NCI-H748 (cell line): ENCODE measurements at regions not wholly inside any gene's neighbourhood (a gene's known extent, or its start where the extent isn't known, plus 50 kb on each side); places are given as distances from the start of the nearest gene placed in this dataset.
"Not testable (repeated sequence)": the region's sequence is repeated elsewhere in the genome, so short reads cannot be mapped to it uniquely, and the experiment has no call there.

Source experiments
- DNase-seq: peaks from one replicate; lab custom pipeline; 2025; ENCODE audit not compliant: unreplicated experiment; lab: John Stamatoyannopoulos, UW

GRCh38 chr13:112256716-112257494, 119.2 kb upstream of the SPACA7 start:
- DNase-seq = no peak

- DNase-seq = no peak
These were observed 116.6 kb upstream of the SPACA7 start for GRCh38 chr13:112259511-112259910.

- DNase-seq = no peak
These were observed 115.8 kb upstream of the SPACA7 start for GRCh38 chr13:112260108-112261055.

- DNase-seq = no peak
These were observed 114.2 kb upstream of the SPACA7 start for GRCh38 chr13:112261924-112262323.

- DNase-seq = no peak
These were observed 113.0 kb upstream of the SPACA7 start for GRCh38 chr13:112263152-112263551.

GRCh38 chr13:112267660-112268059, 108.5 kb upstream of the SPACA7 start:
- DNase-seq = no peak

GRCh38 chr13:112270951-112271350, 105.2 kb upstream of the SPACA7 start:
- no peak for DNase-seq

- not testable (repeated sequence) for DNase-seq
These were observed 89.4 kb upstream of the SPACA7 start for GRCh38 chr13:112286733-112287132.

- DNase-seq = no peak
These were observed 55.9 kb upstream of the SPACA7 start for GRCh38 chr13:112320303-112320702.

- no peak for DNase-seq
These were observed 53.6 kb upstream of the SPACA7 start for GRCh38 chr13:112322557-112322956.

- no peak for DNase-seq
These were observed 52.0 kb upstream of the SPACA7 start for GRCh38 chr13:112324116-112324515.

- peak; percentile 15 for DNase-seq
These were observed 50.9 kb upstream of the SPACA7 start for GRCh38 chr13:112325142-112325808.

GRCh38 chr13:112325920-112326645, 50.1 kb upstream of the SPACA7 start:
- no peak for DNase-seq
